GM12892 (cell line): ENCODE measurements at regions not wholly inside any gene's neighbourhood (a gene's known extent, or its start where the extent isn't known, plus 50 kb on each side); places are given as distances from the start of the nearest gene placed in this dataset.

Experiments used
- DNase-seq: peaks from one replicate; pipeline ENCODE4 v3.0.0; 2011; ENCODE audit not compliant: insufficient read length
- FAIRE-seq: peaks from 2 replicates; lab custom pipeline; 2011; peaks lifted over from hg19 to GRCh38; lab: Jason Lieb, UNC
- POLR2A ChIP-seq: IDR thresholded peaks from 2 replicates; pipeline ENCODE4 v1.6.1; 2011; ENCODE audit warnings: low read depth, low read length, control low read depth
- POLR2AphosphoS5 ChIP-seq: IDR thresholded peaks from 2 replicates; pipeline ENCODE4 v1.6.1; 2011; ENCODE audit warnings: low read depth, low read length, control low read depth
- TAF1 ChIP-seq: IDR thresholded peaks from 2 replicates; pipeline ENCODE4 v1.6.1; 2011; ENCODE audit warnings: low read depth, mild to moderate bottlenecking, control low read depth, low read length, borderline replicate concordance

DNA sequence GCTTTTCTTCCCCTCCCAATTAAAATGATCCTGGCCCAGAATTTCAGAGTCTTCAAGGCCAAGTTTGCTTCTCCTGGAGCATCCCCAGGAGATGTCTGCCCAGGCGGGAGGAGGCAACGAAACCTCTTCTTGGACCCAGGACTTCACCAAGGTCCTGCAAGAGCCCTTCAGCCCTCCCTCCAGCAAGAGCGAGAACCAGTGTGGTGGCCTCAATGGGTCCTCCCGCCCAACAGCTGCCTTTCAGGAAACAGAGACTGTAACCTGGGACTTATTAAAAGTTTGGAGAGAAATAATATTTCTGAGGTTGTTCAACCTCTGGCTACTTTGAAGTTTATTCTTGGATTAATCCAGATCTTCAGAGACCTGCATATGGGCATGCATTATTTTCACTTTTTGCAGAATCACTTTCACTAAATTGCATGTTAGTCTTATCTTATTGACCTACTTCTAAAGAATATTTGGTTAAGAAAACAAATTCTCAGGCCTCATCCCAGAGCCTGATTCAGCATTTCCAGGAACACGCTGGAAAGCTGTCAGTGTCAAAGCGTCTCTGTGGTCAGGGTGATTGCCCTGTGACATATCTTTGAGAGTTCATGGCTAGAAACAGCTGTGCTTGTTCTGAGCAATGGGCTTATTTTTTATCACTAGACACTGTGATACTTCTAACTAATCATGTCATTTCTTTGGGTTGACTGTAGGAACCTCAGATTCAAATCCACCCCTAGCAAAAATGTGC is 66.0 kb upstream of the CLDN14 start:
- DNase-seq, result no peak
- FAIRE-seq, result no peak
- TF ChIP-seq TAF1, result no peak
- no peak for TF ChIP-seq POLR2A
- TF ChIP-seq POLR2AphosphoS5, result no peak

DNA sequence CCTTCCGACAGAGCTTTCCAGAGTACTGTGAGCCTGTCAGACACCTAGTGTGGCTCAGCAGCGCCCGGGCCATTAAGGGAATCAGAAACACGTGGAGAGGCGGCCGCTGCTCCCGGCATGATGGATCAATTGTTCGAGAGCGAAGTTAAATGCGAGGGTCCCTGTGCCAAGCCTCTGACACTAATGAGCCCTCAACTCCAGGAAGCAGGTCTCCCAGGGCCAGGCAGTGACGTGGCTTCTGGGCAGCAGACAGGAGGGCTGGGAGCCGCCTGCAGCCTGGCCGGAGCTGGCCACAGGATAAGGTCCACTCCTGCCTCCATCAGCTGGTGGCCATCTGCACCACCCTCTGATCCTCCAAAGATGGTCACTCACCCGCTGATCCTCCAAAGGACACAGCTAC is 67.5 kb upstream of the CLDN14 start:
- no peak for FAIRE-seq
- DNase-seq, result no peak
- TF ChIP-seq TAF1 (no peak), POLR2AphosphoS5 (no peak), POLR2A (no peak)

DNA sequence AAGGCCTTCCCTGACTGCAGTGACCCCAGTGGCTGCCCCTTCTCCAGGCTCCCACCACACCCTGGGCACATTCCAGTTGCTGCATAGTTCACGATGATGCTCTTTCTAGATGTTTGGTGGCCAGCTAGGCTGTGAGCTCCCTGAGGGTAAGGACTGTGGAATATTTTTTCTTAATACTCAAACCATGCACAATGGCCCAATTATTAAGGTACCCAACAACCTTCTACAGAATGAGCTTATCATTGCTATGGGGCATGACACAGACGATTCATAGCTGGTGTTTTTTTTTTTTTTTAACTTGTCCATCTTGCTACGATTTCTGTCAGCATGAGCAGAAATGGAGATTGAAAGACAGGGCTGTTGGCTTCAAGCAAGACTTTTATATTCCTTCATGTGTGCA is 68.9 kb upstream of the CLDN14 start:
- no peak for FAIRE-seq
- DNase-seq, result no peak
- TF ChIP-seq POLR2A (no peak), TAF1 (no peak), POLR2AphosphoS5 (no peak)

DNA sequence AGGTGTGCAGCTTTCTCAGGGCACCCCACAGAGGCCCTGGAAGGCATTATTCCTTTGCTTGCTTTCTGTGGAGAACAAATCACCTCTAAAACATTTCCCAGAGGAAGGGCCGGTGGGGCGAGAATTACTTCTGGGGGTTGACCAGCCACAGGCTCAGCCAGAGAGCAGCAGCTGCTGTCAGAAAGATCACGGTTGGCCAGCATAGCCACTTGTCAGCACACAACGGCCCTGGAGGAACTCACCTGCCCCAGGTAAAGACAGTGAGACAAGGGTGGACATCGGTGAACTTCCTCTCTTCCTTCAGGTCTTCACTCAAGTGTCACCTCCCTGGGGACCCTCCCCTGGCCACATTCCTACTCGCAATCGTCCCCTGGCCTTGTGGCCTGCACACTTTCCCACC is 69.5 kb upstream of the CLDN14 start:
- TF ChIP-seq POLR2A, result no peak
- no peak for TF ChIP-seq TAF1
- no peak for TF ChIP-seq POLR2AphosphoS5
- FAIRE-seq, result no peak
- no peak for DNase-seq

GRCh38 chr21:36550761-36551160 is 70.8 kb upstream of the CLDN14 start:
- DNase-seq, result no peak
- no peak for TF ChIP-seq POLR2A
- no peak for TF ChIP-seq TAF1
- no peak for TF ChIP-seq POLR2AphosphoS5
- FAIRE-seq, result no peak

- FAIRE-seq (no peak), DNase-seq (no peak)
- TF ChIP-seq POLR2A (no peak), POLR2AphosphoS5 (no peak), TAF1 (no peak)
Observed at GRCh38 chr21:36551321-36551720, 71.4 kb upstream of the CLDN14 start.

GRCh38 chr21:36551731-36552433 is 72.0 kb upstream of the CLDN14 start:
- FAIRE-seq (peak; percentile 63), DNase-seq (no peak)
- no peak for TF ChIP-seq POLR2AphosphoS5
- no peak for TF ChIP-seq POLR2A
- no peak for TF ChIP-seq TAF1

DNA sequence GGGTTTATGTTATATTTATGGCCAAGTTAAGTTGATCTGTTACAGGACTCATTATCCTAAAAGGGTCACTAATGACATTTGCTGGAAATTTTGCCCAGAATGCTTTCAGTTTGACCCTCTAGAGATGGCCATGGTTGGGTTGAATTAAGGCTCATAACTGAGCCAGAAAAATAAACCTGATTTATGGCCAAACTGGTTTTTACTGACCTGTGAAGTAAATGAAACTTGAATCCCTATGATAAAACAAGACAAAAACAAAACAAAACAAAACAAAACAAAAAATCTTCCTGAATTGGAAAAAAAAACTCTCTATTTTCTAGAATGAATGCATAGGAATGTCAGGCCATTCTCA is 72.5 kb upstream of the CLDN14 start:
- FAIRE-seq, result no peak

GRCh38 chr21:36553406-36553805 is 73.5 kb upstream of the CLDN14 start:
- FAIRE-seq, result no peak
- TF ChIP-seq TAF1 (no peak), POLR2A (no peak)
- no peak for DNase-seq

More for the DNA sequence above, 72.5 kb upstream of the CLDN14 start:
- TF ChIP-seq TAF1 (no peak), POLR2A (no peak), POLR2AphosphoS5 (no peak)
- DNase-seq, result no peak

DNA sequence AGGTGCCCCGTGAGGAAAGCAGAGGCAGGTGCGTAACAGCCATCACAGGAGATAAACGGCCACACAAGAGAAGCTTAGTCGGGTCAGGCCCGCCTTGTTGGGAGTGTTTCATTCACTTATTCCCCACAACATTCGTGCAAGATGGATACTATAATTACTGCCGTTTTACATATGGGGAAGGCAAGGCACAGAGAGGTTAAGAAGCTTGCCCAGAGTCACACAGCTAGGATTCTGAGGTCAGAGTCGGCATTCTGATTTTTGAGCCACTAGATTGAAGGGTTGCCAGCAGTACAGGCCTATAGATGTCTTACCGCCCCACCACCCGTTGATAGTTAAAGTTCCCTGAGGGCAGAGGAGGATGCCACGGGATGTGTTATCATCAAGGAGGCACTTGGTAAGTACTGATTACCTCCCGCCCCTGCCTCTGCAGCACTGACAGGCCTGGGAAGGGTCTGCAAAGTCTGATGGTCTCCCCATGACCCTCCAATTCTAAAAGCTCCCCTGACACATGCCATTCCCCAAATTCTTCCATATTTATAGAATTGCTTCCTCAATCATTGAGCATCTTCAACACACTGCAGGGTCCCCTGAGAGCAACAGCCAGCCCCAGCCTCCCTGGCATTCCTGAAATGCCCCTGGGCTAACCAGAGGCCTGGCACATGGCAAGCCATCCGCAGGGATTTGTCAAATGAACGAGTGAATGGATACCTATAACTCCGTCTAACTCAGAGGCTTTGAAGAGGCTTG is 74.7 kb upstream of the CLDN14 start:
- DNase-seq (no peak), FAIRE-seq (no peak)
- TF ChIP-seq TAF1, result no peak

DNA sequence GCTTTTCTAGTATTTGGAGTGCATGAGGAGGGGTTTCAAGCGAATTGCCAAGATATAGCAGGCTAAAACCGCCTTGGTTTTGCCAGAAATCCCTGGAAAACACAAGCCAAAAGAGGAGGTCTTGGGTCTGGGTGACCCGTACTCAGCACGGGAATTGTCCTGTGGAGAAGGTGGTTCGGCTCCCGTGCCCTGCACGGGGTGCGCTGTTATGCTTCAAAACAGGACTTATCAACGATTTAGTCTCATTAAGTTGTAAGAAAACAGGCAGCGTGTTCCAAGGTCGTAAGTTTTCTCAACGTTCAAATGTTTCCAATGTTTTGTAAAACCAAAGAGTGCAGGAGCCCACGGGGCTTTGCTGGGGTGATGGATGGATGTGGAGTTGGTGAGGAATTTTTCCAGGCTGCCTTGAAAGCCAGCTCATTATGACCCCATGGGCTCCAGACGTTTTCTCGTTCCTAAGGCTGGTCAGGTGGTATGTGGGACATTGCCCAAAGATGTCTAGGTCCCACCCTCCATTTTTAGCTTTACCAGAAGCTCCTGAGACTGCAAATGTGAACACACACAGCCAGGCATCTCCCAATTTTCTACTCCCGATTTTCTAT is 75.4 kb upstream of the CLDN14 start:
- DNase-seq (no peak), FAIRE-seq (no peak)
- no peak for TF ChIP-seq POLR2AphosphoS5
- no peak for TF ChIP-seq POLR2A
- TF ChIP-seq TAF1, result no peak
